T-helper 17 cell (primary cell): ENCODE measurements at regions not wholly inside any gene's neighbourhood (a gene's known extent, or its start where the extent isn't known, plus 50 kb on each side); places are given as distances from the start of the nearest gene placed in this dataset.

Experiments
- ATAC-seq: fragments of 150-1000 bp; cut with Tn5 transposase; 2 replicates; pipeline ENCODE4 v1.10.0; 2021; ENCODE audit warnings: mild to moderate bottlenecking, moderate library complexity
- DNase-seq, 3 donors: peaks; one replicate each; pipeline versions ENCODE4 v3.0.0 to v3.0.0-alpha.2; 2020 to 2021
- H3K9me3 ChIP-seq: one replicate; pipeline ENCODE4 v1.7.0; 2013; ENCODE audit warnings: low read length, mild to moderate bottlenecking; ENCODE audit not compliant: control insufficient read depth, poor library complexity, severe bottlenecking
- H3K27ac Mint-ChIP-seq: one replicate; pipeline ENCODE4 v1.8.0; 2022; ENCODE audit warnings: mild to moderate bottlenecking, moderate library complexity, mixed read lengths
- H3K27me3 Mint-ChIP-seq: one replicate; pipeline ENCODE4 v1.8.0; 2022; ENCODE audit warnings: mixed read lengths
- H3K36me3 Mint-ChIP-seq: one replicate; pipeline ENCODE4 v1.8.0; 2022; ENCODE audit warnings: low read depth, mixed read lengths
- H3K4me1 Mint-ChIP-seq: one replicate; pipeline ENCODE4 v1.8.0; 2022; ENCODE audit warnings: mild to moderate bottlenecking, mixed read lengths
- H3K4me3 Mint-ChIP-seq: one replicate; pipeline ENCODE4 v1.8.0; 2022; ENCODE audit warnings: mild to moderate bottlenecking, moderate library complexity, mixed read lengths

- no peak overlapping the region for H3K27ac Mint-ChIP-seq
- no peaks in the 10 kb centered on the region for H3K9me3 ChIP-seq
- no peak overlapping the region for H3K4me3 Mint-ChIP-seq
- H3K27me3 Mint-ChIP-seq: no peaks in the 10 kb centered on the region
- H3K36me3 Mint-ChIP-seq: no peaks in the 10 kb centered on the region
- no peaks in the 10 kb centered on the region for H3K4me1 Mint-ChIP-seq
- ATAC-seq (no peak), DNase-seq (no peak)
These were observed 50.8 kb upstream of the ADGRL3 start for GRCh38 chr4:61149278-61149677.
